OCI-LY3 (cell line): ENCODE measurements at regions not wholly inside any gene's neighbourhood (a gene's known extent, or its start where the extent isn't known, plus 50 kb on each side); places are given as distances from the start of the nearest gene placed in this dataset.
"Not testable (repeated sequence)": the region's sequence is repeated elsewhere in the genome, so short reads cannot be mapped to it uniquely, and the experiment has no call there.

Experiments
- H2AFZ ChIP-seq: fragments of 200-600, 300-600 bp; shearing (Covaris generic); 2 replicates; pipeline ENCODE4 v1.6.0; 2014; ENCODE audit warnings: antibody characterized with exemption, low read depth, low read length
- H3K27ac ChIP-seq: fragments of 200-600, 300-600 bp; sonication (generic); 2 replicates; pipeline ENCODE4 v1.5.1; 2014; ENCODE audit warnings: mild to moderate bottlenecking, low read length, moderate library complexity, mixed read lengths
- H3K27me3 ChIP-seq: fragments of 200-600, 300-600 bp; sonication (generic); 2 replicates; pipeline ENCODE4 v1.6.1; 2014; ENCODE audit warnings: low read depth, low read length, mixed read lengths
- H3K36me3 ChIP-seq: fragments of 200-600, 300-600 bp; sonication (generic); replicated peaks from 2 replicates; pipeline ENCODE3; 2014; ENCODE audit warnings: low read depth, low read length, mixed read lengths
- H3K4me1 ChIP-seq: fragments of 300-600, 200-600 bp; sonication (generic); 2 replicates; pipeline ENCODE4 v1.6.1; 2014; ENCODE audit warnings: low read length, mixed read lengths
- H3K4me2 ChIP-seq: fragments of 200-600, 300-600 bp; sonication (generic); 2 replicates; pipeline ENCODE4 v1.6.1; 2014; ENCODE audit warnings: low read length, mixed read lengths
- H3K4me3 ChIP-seq: fragments of 300-600, 200-600 bp; sonication (generic); 2 replicates; pipeline ENCODE4 v1.5.1; 2014; ENCODE audit warnings: antibody characterized with exemption, mild to moderate bottlenecking, low read length, moderate library complexity
- H3K79me2 ChIP-seq: fragments of 300-600, 200-600 bp; shearing (Covaris generic); 2 replicates; pipeline ENCODE4 v1.6.1; 2014; ENCODE audit warnings: mild to moderate bottlenecking, low read length, mixed read lengths
- H3K9ac ChIP-seq: fragments of 300-600, 200-600 bp; shearing (Covaris generic); 2 replicates; pipeline ENCODE4 v1.6.0; 2014; ENCODE audit warnings: mild to moderate bottlenecking, low read length, moderate library complexity
- H3K9me3 ChIP-seq: fragments of 200-600, 300-600 bp; shearing (Covaris generic); 2 replicates; pipeline ENCODE4 v1.6.1; 2014; ENCODE audit warnings: low read length, mixed read lengths; ENCODE audit not compliant: insufficient read depth
- H4K20me1 ChIP-seq: fragments of 200-600, 300-600 bp; sonication (generic); 2 replicates; pipeline ENCODE4 v1.6.1; 2016; ENCODE audit warnings: low read length, mixed read lengths; ENCODE audit not compliant: insufficient read depth
- EZH2phosphoT487 ChIP-seq: fragments of 200-600 bp; shearing (Covaris generic); IDR thresholded peaks from 2 replicates; pipeline ENCODE4 v1.6.1; 2018; ENCODE audit warnings: antibody characterized with exemption, mixed run types, low read depth
- TF ChIP-seq, protein P1 (sequence below): fragments of 200-600, 300-600 bp; sonication (generic); IDR thresholded peaks from 2 replicates; pipeline ENCODE4 v1.5.1; 2014; ENCODE audit warnings: antibody characterized with exemption, low read length, low read depth

DNA sequence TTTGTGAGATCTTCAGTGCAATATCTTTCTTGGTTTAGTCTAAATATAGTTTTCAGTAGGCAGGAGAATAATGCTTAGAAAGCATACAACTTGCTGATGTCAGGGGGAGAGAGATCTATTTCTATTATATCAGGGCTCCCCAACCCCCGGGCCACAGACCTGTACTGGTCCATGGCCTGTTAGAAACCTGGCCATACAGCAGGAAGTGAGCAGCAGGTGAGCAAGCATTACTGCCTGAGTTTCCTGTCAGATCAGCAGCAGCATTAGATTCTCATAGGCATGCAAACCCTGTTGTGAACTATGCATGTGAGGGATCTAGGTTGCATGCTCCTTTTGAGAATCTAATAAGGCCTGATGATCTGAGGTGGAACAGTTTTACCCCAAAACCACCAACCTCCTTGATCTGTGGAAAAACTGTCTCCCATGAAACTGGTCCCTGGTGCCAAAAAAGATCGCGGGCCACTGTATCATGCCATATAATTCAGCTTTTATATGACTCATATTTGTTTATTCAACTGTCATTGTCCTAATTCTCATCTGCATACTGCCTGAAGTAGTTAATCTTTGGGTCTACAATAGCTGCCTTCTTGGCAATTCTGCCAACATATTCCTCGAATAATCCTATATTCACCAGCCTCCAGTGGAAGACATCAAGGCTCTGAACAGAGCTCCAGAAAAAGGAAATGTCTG is 163.6 kb upstream of the DYRK2 start:
- H3K4me2 ChIP-seq: no peak overlapping the region
- H3K4me3 ChIP-seq: no peak overlapping the region
- H3K36me3 ChIP-seq: peaks cover 5% of the 10 kb centered on the region
- no peaks in the 10 kb centered on the region for H4K20me1 ChIP-seq
- peaks cover 13% of the 10 kb centered on the region; the same call in 1 of the 2 replicates for H3K9me3 ChIP-seq
- peaks cover 34% of the 10 kb centered on the region for H3K4me1 ChIP-seq
- H3K79me2 ChIP-seq: no peaks in the 10 kb centered on the region
- H3K27me3 ChIP-seq: no peaks in the 10 kb centered on the region
- H3K9ac ChIP-seq: no peak overlapping the region
- no peak for TF ChIP-seq EZH2phosphoT487
- TF ChIP-seq, protein P1, sequence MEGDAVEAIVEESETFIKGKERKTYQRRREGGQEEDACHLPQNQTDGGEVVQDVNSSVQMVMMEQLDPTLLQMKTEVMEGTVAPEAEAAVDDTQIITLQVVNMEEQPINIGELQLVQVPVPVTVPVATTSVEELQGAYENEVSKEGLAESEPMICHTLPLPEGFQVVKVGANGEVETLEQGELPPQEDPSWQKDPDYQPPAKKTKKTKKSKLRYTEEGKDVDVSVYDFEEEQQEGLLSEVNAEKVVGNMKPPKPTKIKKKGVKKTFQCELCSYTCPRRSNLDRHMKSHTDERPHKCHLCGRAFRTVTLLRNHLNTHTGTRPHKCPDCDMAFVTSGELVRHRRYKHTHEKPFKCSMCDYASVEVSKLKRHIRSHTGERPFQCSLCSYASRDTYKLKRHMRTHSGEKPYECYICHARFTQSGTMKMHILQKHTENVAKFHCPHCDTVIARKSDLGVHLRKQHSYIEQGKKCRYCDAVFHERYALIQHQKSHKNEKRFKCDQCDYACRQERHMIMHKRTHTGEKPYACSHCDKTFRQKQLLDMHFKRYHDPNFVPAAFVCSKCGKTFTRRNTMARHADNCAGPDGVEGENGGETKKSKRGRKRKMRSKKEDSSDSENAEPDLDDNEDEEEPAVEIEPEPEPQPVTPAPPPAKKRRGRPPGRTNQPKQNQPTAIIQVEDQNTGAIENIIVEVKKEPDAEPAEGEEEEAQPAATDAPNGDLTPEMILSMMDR: no peak
- no peak overlapping the region for H2AFZ ChIP-seq
- H3K27ac ChIP-seq: peak overlapping the region; percentile 39; the same call in 1 of the 2 replicates

DNA sequence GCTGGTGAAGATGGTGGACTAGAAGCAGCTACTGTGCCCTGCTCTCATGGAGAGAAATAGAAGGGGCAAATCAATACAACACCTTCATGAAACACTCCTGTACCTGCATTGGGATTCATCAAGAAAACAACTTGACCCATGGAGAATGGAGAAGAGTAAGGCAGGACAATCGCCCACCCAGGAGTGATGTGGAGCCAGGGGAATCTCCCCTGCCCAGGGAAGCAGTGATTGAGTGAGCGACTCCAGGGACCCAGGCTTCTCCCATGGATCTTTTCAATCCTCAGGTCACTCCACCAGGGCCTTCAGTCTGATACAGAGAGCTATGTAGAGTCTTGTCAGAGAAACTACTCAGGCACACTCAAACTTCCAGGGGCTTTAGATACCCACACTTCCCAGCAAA is 161.9 kb upstream of the DYRK2 start:
- H3K27me3 ChIP-seq: no peaks in the 10 kb centered on the region
- H3K36me3 ChIP-seq: peaks cover 5% of the 10 kb centered on the region
- no peak overlapping the region for H3K9ac ChIP-seq
- no peak overlapping the region for H3K27ac ChIP-seq
- H2AFZ ChIP-seq: no peak overlapping the region
- H3K79me2 ChIP-seq: no peaks in the 10 kb centered on the region
- no peaks in the 10 kb centered on the region for H4K20me1 ChIP-seq
- H3K9me3 ChIP-seq: peaks cover 24% of the 10 kb centered on the region; the same call in 1 of the 2 replicates
- peaks cover 34% of the 10 kb centered on the region for H3K4me1 ChIP-seq
- no peak overlapping the region for H3K4me2 ChIP-seq
- no peak for TF ChIP-seq EZH2phosphoT487
- TF ChIP-seq, protein P1: no peak
- no peak overlapping the region for H3K4me3 ChIP-seq

DNA sequence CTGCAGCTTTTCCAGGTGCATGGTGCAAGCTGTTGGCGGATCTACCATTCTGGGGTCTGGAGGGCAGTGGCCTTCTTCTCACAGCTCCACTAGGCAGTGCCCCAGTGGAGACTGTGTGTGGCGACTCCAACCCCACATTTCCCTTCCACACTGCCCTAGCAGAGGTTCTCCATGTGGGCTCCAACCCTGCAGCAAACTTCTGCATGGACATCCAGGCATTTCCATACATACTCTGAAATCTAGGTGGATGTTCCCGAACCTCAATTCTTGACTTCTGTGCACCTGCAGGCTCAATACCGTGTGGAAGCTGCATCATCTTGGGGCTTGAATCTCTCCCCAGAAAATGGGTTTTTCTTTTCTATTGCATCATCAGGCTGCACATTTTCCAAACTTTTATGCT is 160.2 kb upstream of the DYRK2 start:
- H3K4me3 ChIP-seq, H3K36me3 ChIP-seq, H3K79me2 ChIP-seq, H4K20me1 ChIP-seq, H3K27ac ChIP-seq, H2AFZ ChIP-seq, H3K9ac ChIP-seq, H3K27me3 ChIP-seq, H3K4me2 ChIP-seq: not testable (repeated sequence)
- Histone ChIP-seq H3K9me3 (peaks cover 24% of the 10 kb centered on the region; the same call in 1 of the 2 replicates), H3K4me1 (peaks cover 18% of the 10 kb centered on the region)

DNA sequence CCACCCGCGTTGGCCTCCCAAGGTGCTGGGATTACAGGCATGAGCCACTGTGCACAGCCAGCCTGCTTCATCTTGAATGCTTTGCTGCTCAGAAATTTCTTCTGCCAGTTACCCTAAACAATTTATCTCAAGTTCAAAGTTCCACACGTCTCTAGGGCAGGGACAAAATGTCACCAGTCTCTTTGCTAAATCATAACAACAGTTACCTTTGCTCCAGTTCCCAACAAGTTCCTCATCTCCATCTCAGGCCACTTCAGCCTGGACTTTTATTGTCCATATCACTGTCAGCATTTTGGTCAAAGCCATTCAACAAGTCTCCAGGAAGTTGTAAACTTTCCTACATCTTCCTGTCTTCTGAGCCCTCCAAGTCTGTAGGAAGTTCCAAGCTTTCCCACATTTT is 159.5 kb upstream of the DYRK2 start:
- H3K4me3 ChIP-seq: no peak overlapping the region
- no peak for TF ChIP-seq EZH2phosphoT487
- TF ChIP-seq, protein P1: no peak
- H3K36me3 ChIP-seq: peaks cover 5% of the 10 kb centered on the region
- H3K4me1 ChIP-seq: peaks cover 12% of the 10 kb centered on the region
- H3K9ac ChIP-seq: no peak overlapping the region
- H3K79me2 ChIP-seq: no peaks in the 10 kb centered on the region
- no peaks in the 10 kb centered on the region for H3K27me3 ChIP-seq
- H2AFZ ChIP-seq: no peak overlapping the region
- H4K20me1 ChIP-seq: no peaks in the 10 kb centered on the region
- H3K4me2 ChIP-seq: no peak overlapping the region
- no peak overlapping the region for H3K27ac ChIP-seq
- peaks cover 24% of the 10 kb centered on the region; the same call in 1 of the 2 replicates for H3K9me3 ChIP-seq
